ENCODE measurements at regions not wholly inside any gene's neighbourhood (a gene's known extent, or its start where the extent isn't known, plus 50 kb on each side); places are given as distances from the start of the nearest gene placed in this dataset.

DNA sequence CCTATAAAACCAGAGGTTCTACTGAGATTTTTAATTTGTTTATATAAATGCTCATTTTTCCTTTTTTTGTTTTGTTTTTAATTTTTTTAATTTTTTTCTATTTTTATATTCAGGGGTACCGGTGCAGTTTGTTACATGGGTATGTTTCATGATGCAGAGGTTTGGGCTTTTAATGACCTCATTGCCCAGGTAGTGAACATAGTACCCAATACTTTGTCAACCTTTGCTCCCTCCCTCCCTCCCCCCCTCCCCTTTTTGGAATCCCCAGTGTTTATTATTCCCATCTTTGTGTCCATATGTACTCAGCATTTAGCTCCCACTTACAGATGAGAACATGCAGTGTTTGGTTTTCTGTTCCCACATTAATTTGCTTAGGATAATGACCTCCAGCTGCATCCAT, 94.4 kb upstream of the NEBL start:
- H3K36me3 ChIP-seq (ENCODE audit: control insufficient read depth in 2 of 2, extremely low read depth in 1 of 2, insufficient read depth in 1 of 2, low read length in 1 of 2): no peaks in the 10 kb centered on the region
- DNase-seq: no peak
- no peak for ATAC-seq (replicated peaks in 1 of 4)
- Mint-ChIP-seq H3K9me3 (peaks cover 0 to 5% (median 0%) of the 10 kb centered on the region in 3 donors), H3K4me1 (no peaks in the 10 kb centered on the region), H3K36me3 (no peaks in the 10 kb centered on the region), H3K4me3 (no peak overlapping the region), H3K27me3 (peaks cover 0 to 1% of the 10 kb centered on the region in 2 donors), H3K27ac (no peak overlapping the region)
- H3K9me3 ChIP-seq: no peaks in the 10 kb centered on the region
- no peak overlapping the region for H3K27ac ChIP-seq (ENCODE audit: low read length)
- H3K27me3 ChIP-seq (replicated peaks in 1 of 2; ENCODE audit: control insufficient read depth in 2 of 2, extremely low read depth in 1 of 2, insufficient read depth in 2 of 2, low read length in 1 of 2): peaks cover 0 to 4% of the 10 kb centered on the region in 2 experiments
- no CpG with 5 or more reads among the region's 1 CpG for WGBS (ENCODE audit: insufficient coverage)
- ChIA-PET CTCF (no interaction called here), POLR2A (no interaction called here)
- no peaks in the 10 kb centered on the region for H3K4me1 ChIP-seq (ENCODE audit: control insufficient read depth in 1 of 2, extremely low read depth in 1 of 2, insufficient read depth in 2 of 2, low read length in 2 of 2)
- no peak overlapping the region for H3K4me3 ChIP-seq (ENCODE audit: control insufficient read depth in 1 of 2, extremely low read depth in 1 of 2, low read length in 1 of 2)

DNA sequence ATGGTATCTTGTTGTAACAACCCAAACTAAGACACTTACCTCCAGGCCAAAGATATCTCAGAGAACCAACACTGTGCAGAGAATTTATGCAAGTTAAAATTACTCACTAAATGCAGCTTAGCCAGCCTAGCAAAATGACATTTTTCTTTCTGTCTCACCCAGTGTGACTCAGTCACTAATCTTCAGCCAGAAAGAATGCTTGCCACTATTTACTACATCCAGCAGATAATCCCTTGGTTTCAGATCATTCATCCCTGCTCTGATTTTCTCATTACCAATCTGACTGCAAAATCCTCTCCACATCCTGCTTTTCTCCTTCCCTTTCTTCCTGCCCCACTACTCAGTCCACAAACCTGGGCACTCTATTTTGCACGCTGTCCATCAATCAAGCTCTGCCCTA, 93.5 kb upstream of the NEBL start:
- no peak overlapping the region for H3K27ac Mint-ChIP-seq
- POLR2A ChIA-PET: no interaction called here

DNA sequence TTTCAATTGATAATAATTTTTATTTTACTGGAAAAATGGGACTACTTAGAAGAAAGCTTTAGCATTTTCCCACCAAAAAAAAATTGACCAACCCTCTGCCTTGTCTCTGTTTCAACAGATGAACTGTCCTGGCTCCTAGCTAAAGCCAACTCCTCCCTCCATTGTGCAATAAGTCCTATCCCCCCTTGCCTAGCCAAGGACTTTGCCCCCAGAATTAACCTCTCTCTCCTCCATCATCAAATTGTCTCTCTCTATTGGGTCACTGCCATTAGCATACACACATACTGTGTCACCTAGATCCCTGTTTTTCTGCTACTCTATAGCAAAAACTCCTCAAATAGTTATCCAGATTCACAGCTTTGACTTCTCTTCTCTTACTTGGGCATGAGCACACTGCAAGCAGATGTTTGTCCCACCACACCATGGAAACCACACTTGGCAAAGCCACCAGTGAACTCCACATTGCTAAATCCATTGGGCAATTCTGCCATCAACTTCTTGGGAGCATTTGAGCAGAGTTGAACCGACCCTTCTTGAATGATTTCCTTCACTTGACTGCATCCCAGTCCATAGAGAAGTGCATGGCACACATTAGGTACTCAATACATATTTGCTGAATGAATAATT, 91.4 kb upstream of the NEBL start:
- H3K4me3 ChIP-seq (ENCODE audit: control insufficient read depth in 1 of 2, extremely low read depth in 1 of 2, low read length in 1 of 2): no peak overlapping the region
- ATAC-seq (replicated peaks in 1 of 4) (no peak), DNase-seq (no peak)
- no peaks in the 10 kb centered on the region for H3K9me3 ChIP-seq
- CTCF ChIA-PET: no interaction called here
- H3K27ac ChIP-seq (ENCODE audit: low read length): no peak overlapping the region
- peaks cover 0 to 5% (median 0%) of the 10 kb centered on the region in 3 donors for H3K9me3 Mint-ChIP-seq
- no peaks in the 10 kb centered on the region for H3K36me3 Mint-ChIP-seq
- no peaks in the 10 kb centered on the region for H3K4me1 Mint-ChIP-seq
- POLR2A ChIA-PET: no interaction called here
- WGBS (ENCODE audit: insufficient coverage): no CpG with 5 or more reads among the region's 1 CpG
- no peaks in the 10 kb centered on the region for H3K4me1 ChIP-seq (ENCODE audit: control insufficient read depth in 1 of 2, extremely low read depth in 1 of 2, insufficient read depth in 2 of 2, low read length in 2 of 2)
- H3K27me3 Mint-ChIP-seq: no peaks in the 10 kb centered on the region
- no peak overlapping the region for H3K27ac Mint-ChIP-seq
- H3K36me3 ChIP-seq (ENCODE audit: control insufficient read depth in 2 of 2, extremely low read depth in 1 of 2, insufficient read depth in 1 of 2, low read length in 1 of 2): no peaks in the 10 kb centered on the region
- H3K4me3 Mint-ChIP-seq: no peak overlapping the region
- peaks cover 0 to 4% of the 10 kb centered on the region in 2 experiments for H3K27me3 ChIP-seq (replicated peaks in 1 of 2; ENCODE audit: control insufficient read depth in 2 of 2, extremely low read depth in 1 of 2, insufficient read depth in 2 of 2, low read length in 1 of 2)

More for the DNA sequence above, 93.5 kb upstream of the NEBL start:
- Histone ChIP-seq H3K36me3 (ENCODE audit: control insufficient read depth in 2 of 2, extremely low read depth in 1 of 2, insufficient read depth in 1 of 2, low read length in 1 of 2) (no peaks in the 10 kb centered on the region), H3K27ac (ENCODE audit: low read length) (no peak overlapping the region), H3K27me3 (replicated peaks in 1 of 2; ENCODE audit: control insufficient read depth in 2 of 2, extremely low read depth in 1 of 2, insufficient read depth in 2 of 2, low read length in 1 of 2) (peaks cover 0 to 4% of the 10 kb centered on the region in 2 experiments), H3K9me3 (no peaks in the 10 kb centered on the region), H3K4me3 (ENCODE audit: control insufficient read depth in 1 of 2, extremely low read depth in 1 of 2, low read length in 1 of 2) (no peak overlapping the region), H3K4me1 (ENCODE audit: control insufficient read depth in 1 of 2, extremely low read depth in 1 of 2, insufficient read depth in 2 of 2, low read length in 2 of 2) (no peaks in the 10 kb centered on the region)
- DNase-seq (no peak), ATAC-seq (replicated peaks in 1 of 4) (no peak)
- CTCF ChIA-PET: no interaction called here
- Mint-ChIP-seq H3K36me3 (no peaks in the 10 kb centered on the region), H3K9me3 (peaks cover 0 to 5% (median 0%) of the 10 kb centered on the region in 3 donors), H3K4me1 (no peaks in the 10 kb centered on the region), H3K27me3 (peaks cover 0 to 1% of the 10 kb centered on the region in 2 donors), H3K4me3 (no peak overlapping the region)
- 50% methylated on average over 1 of the region's 1 CpG for WGBS (ENCODE audit: insufficient coverage)

DNA sequence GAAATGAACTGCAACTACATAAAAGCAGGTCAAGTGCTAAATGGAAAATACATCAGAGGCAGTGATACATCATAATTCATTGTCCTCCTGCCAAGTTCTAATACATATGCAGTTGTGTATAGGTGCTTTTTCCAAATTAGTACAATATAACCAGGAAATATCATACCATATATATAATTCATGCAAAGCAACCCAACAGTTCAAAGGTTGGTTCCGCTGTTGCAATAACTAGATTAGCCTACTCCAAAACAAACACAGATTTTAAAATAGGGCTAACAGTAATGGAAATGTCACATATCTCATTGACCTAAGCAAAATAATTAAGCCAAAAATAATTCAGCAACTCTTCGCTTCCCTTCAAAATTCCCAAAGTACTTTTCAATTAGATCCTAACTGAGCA, 88.9 kb upstream of the NEBL start:
- no peaks in the 10 kb centered on the region for H3K36me3 ChIP-seq (ENCODE audit: control insufficient read depth in 2 of 2, extremely low read depth in 1 of 2, insufficient read depth in 1 of 2, low read length in 1 of 2)
- CTCF ChIA-PET: no interaction called here
- DNase-seq: no peak
- H3K27ac ChIP-seq (ENCODE audit: low read length): no peak overlapping the region
- H3K27ac Mint-ChIP-seq: no peak overlapping the region
- H3K9me3 Mint-ChIP-seq: peaks cover 0 to 5% (median 4%) of the 10 kb centered on the region in 3 donors
- 86% methylated on average over 1 of the region's 2 CpGs for WGBS (ENCODE audit: insufficient coverage)
- ATAC-seq (replicated peaks in 1 of 4): no peak
- H3K4me1 ChIP-seq (ENCODE audit: control insufficient read depth in 1 of 2, extremely low read depth in 1 of 2, insufficient read depth in 2 of 2, low read length in 2 of 2): no peaks in the 10 kb centered on the region
- H3K9me3 ChIP-seq: no peaks in the 10 kb centered on the region
- POLR2A ChIA-PET: no interaction called here
- no peaks in the 10 kb centered on the region for H3K36me3 Mint-ChIP-seq
- H3K4me3 ChIP-seq (ENCODE audit: control insufficient read depth in 1 of 2, extremely low read depth in 1 of 2, low read length in 1 of 2): no peak overlapping the region
- H3K4me1 Mint-ChIP-seq: no peaks in the 10 kb centered on the region
- H3K27me3 Mint-ChIP-seq: no peaks in the 10 kb centered on the region
- no peak overlapping the region for H3K4me3 Mint-ChIP-seq
- no peaks in the 10 kb centered on the region for H3K27me3 ChIP-seq (replicated peaks in 1 of 2; ENCODE audit: control insufficient read depth in 2 of 2, extremely low read depth in 1 of 2, insufficient read depth in 2 of 2, low read length in 1 of 2)

DNA sequence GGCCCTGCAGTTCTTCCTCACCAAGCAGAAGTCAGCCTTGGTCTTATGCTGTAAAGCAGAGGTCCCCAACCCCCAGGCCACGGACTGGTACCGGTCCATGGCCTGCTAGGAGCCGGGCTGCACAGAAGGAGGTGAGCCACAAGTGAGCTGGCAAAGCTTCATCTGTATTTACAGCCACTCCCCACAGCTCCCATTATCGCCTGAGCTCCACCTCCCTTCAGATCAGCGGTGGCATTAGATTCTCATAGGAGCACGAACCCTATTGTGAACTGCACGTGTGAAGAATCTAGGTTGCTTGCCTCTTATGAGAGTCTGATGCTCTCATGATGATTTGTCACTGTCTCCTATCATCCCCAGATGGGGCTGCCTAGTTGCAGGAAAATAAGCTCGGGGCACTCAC, 87.6 kb upstream of the NEBL start:
- WGBS (ENCODE audit: insufficient coverage): 63% methylated on average over 2 of the region's 8 CpGs
- ATAC-seq (replicated peaks in 1 of 4) (no peak), DNase-seq (no peak)
- Histone ChIP-seq H3K36me3 (ENCODE audit: control insufficient read depth in 2 of 2, extremely low read depth in 1 of 2, insufficient read depth in 1 of 2, low read length in 1 of 2) (no peaks in the 10 kb centered on the region), H3K4me1 (ENCODE audit: control insufficient read depth in 1 of 2, extremely low read depth in 1 of 2, insufficient read depth in 2 of 2, low read length in 2 of 2) (no peaks in the 10 kb centered on the region), H3K9me3 (no peaks in the 10 kb centered on the region), H3K27me3 (replicated peaks in 1 of 2; ENCODE audit: control insufficient read depth in 2 of 2, extremely low read depth in 1 of 2, insufficient read depth in 2 of 2, low read length in 1 of 2) (no peaks in the 10 kb centered on the region), H3K4me3 (ENCODE audit: control insufficient read depth in 1 of 2, extremely low read depth in 1 of 2, low read length in 1 of 2) (no peak overlapping the region), H3K27ac (ENCODE audit: low read length) (no peak overlapping the region)
- Mint-ChIP-seq H3K4me1 (no peaks in the 10 kb centered on the region), H3K27me3 (no peaks in the 10 kb centered on the region), H3K27ac (no peak overlapping the region), H3K4me3 (no peak overlapping the region), H3K36me3 (no peaks in the 10 kb centered on the region), H3K9me3 (peaks cover 0 to 6% (median 5%) of the 10 kb centered on the region in 3 donors)
- POLR2A ChIA-PET: no interaction called here
- CTCF ChIA-PET: no interaction called here

DNA sequence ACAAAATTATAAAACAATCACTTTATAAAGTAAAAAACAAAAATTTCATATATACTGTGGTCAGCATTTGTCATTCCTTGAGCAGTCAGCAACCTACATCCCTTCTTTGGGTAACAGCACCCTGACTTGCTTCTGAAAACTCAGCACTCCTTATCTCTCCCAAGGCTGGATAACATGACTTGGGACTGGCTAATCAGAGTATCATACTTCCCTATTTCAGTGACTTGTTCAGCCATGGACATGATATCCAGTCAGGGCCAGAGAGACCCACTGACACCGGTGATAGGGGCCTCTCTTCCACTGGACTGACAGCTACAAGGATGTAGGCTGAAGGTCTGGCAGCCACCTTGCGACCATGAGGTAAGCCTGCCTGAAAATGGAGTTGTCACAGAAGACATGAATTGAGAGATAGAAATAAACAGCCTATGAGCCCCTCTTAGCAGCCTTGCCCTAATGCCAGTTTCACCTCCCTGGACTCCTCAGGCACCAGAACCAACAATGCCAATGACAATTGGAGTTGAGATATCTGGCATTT, 84.4 kb upstream of the NEBL start:
- DNase-seq (no peak), ATAC-seq (replicated peaks in 1 of 4) (no peak)
- H3K27me3 Mint-ChIP-seq: no peaks in the 10 kb centered on the region
- no peaks in the 10 kb centered on the region for H3K4me1 Mint-ChIP-seq
- H3K4me3 Mint-ChIP-seq: no peak overlapping the region
- POLR2A ChIA-PET: no interaction called here
- Histone ChIP-seq H3K27me3 (replicated peaks in 1 of 2; ENCODE audit: control insufficient read depth in 2 of 2, extremely low read depth in 1 of 2, insufficient read depth in 2 of 2, low read length in 1 of 2) (no peaks in the 10 kb centered on the region), H3K36me3 (ENCODE audit: control insufficient read depth in 2 of 2, extremely low read depth in 1 of 2, insufficient read depth in 1 of 2, low read length in 1 of 2) (no peaks in the 10 kb centered on the region), H3K4me1 (ENCODE audit: control insufficient read depth in 1 of 2, extremely low read depth in 1 of 2, insufficient read depth in 2 of 2, low read length in 2 of 2) (no peaks in the 10 kb centered on the region), H3K4me3 (ENCODE audit: control insufficient read depth in 1 of 2, extremely low read depth in 1 of 2, low read length in 1 of 2) (no peak overlapping the region), H3K9me3 (no peaks in the 10 kb centered on the region), H3K27ac (ENCODE audit: low read length) (no peak overlapping the region)
- WGBS (ENCODE audit: insufficient coverage): 75% methylated on average over 1 of the region's 2 CpGs
- peaks cover 0 to 6% (median 0%) of the 10 kb centered on the region in 3 donors for H3K9me3 Mint-ChIP-seq
- H3K36me3 Mint-ChIP-seq: no peaks in the 10 kb centered on the region
- H3K27ac Mint-ChIP-seq: no peak overlapping the region
- CTCF ChIA-PET: no interaction called here

DNA sequence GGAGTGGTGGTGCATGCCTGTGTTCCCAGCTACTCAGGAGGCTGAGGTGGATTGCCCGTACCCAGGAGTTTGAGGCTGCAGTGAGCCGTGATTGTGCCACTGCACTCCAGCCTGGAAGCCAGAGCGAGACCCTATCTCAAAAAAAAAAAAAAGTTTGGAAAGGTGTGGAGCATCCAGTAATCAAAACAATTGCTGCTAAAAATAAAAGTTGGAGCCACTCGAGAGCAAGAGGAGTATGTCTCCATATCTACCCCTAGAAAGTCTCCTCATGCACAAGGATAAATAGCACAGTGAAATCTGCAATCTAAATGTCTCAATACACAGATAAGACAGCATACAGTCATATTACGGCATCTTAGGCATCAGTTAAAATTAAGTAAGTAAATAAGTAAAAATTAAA, 81.5 kb upstream of the NEBL start:
- ChIA-PET POLR2A (no interaction called here), CTCF (interaction anchor here in 1 of 2 donors (0.7 kb wide), 1 partner anchor 637 kb away, joined by 4 read pairs; no protein-coding TSS in a partner anchor)
- ATAC-seq (replicated peaks in 1 of 4) (no peak), DNase-seq (no peak)
- Mint-ChIP-seq H3K4me1 (no peaks in the 10 kb centered on the region), H3K4me3 (no peak overlapping the region), H3K36me3 (no peaks in the 10 kb centered on the region), H3K27ac (no peak overlapping the region), H3K27me3 (no peaks in the 10 kb centered on the region), H3K9me3 (peaks cover 0 to 6% (median 0%) of the 10 kb centered on the region in 3 donors)
- WGBS (ENCODE audit: insufficient coverage): 63% methylated on average over 3 of the region's 5 CpGs
- H3K27me3 ChIP-seq (replicated peaks in 1 of 2; ENCODE audit: control insufficient read depth in 2 of 2, extremely low read depth in 1 of 2, insufficient read depth in 2 of 2, low read length in 1 of 2): no peaks in the 10 kb centered on the region
- H3K27ac ChIP-seq (ENCODE audit: low read length): no peak overlapping the region
- no peaks in the 10 kb centered on the region for H3K4me1 ChIP-seq (ENCODE audit: control insufficient read depth in 1 of 2, extremely low read depth in 1 of 2, insufficient read depth in 2 of 2, low read length in 2 of 2)
- no peak overlapping the region for H3K4me3 ChIP-seq (ENCODE audit: control insufficient read depth in 1 of 2, extremely low read depth in 1 of 2, low read length in 1 of 2)
- no peaks in the 10 kb centered on the region for H3K36me3 ChIP-seq (ENCODE audit: control insufficient read depth in 2 of 2, extremely low read depth in 1 of 2, insufficient read depth in 1 of 2, low read length in 1 of 2)
- H3K9me3 ChIP-seq: no peaks in the 10 kb centered on the region

Data from T-cell (primary cell).